HEK293 (cell line): ENCODE measurements at regions not wholly inside any gene's neighbourhood (a gene's known extent, or its start where the extent isn't known, plus 50 kb on each side); places are given as distances from the start of the nearest gene placed in this dataset.
"Not testable (repeated sequence)": the region's sequence is repeated elsewhere in the genome, so short reads cannot be mapped to it uniquely, and the experiment has no call there.

ENCODE experiments used
- CTCF ChIA-PET: fragments of 350-600 bp; formaldehyde crosslinking; extraction: SDS; loops from one replicate; lab custom pipeline; 2021; ENCODE audit warnings: antibody characterized with exemption; lab: Yijun Ruan, JAX
- POLR2A ChIA-PET: fragments of 300-600 bp; formaldehyde crosslinking; extraction: SDS; loops from one replicate; lab custom pipeline; 2020; ENCODE audit warnings: antibody characterized with exemption, inconsistent platforms; lab: Yijun Ruan, JAX
- H3K27ac ChIP-seq: fragments of 200-500 bp; sonication (Bioruptor generic); 2 replicates; pipeline ENCODE4 v1.5.1; 2014; ENCODE audit warnings: low read depth, low read length, control low read depth, inconsistent platforms; ENCODE audit errors: extremely low read depth
- H3K36me3 ChIP-seq, 2 experiments: fragments of 200-500 bp in 1 of 2; sonication (Bioruptor generic) in 1 of 2; 1 replicate in 1 of 2; 2 replicates in 1 of 2; pipeline ENCODE4 v1.5.1; 2014 to 2017; ENCODE audit warnings: inconsistent platforms in 2 of 2, low read length in 2 of 2; ENCODE audit not compliant: control insufficient read depth in 2 of 2, insufficient read depth in 1 of 2
- H3K4me1 ChIP-seq: fragments of 200-500 bp; sonication (Bioruptor generic); 2 replicates; pipeline ENCODE4 v1.5.1; 2014; ENCODE audit warnings: mild to moderate bottlenecking, low read length, inconsistent platforms; ENCODE audit not compliant: control insufficient read depth, insufficient read depth
- H3K4me3 ChIP-seq: 2 replicates; pipeline ENCODE4 v1.5.1; 2011; ENCODE audit warnings: low read depth, mild to moderate bottlenecking, control low read depth, low read length, moderate library complexity
- H3K9me3 ChIP-seq: fragments of 200-500 bp; sonication (Bioruptor generic); 2 replicates; pipeline ENCODE4 v1.5.1; 2014; ENCODE audit warnings: low read depth, low read length, inconsistent platforms; ENCODE audit not compliant: control insufficient read depth, insufficient read depth
- BCL11B ChIP-seq: fragments of 450-650 bp; formaldehyde crosslinking; IDR thresholded peaks from 2 replicates; pipeline ENCODE4 v1.5.1; 2016; ENCODE audit warnings: low read depth, missing biosample characterization, missing genetic modification characterization
- EGR2 ChIP-seq: fragments of 450-650 bp; formaldehyde crosslinking; IDR thresholded peaks from 2 replicates; pipeline ENCODE4 v1.5.1; 2016; ENCODE audit warnings: low read depth, missing biosample characterization, missing genetic modification characterization
- WT1 ChIP-seq: fragments of 450-650 bp; formaldehyde crosslinking; IDR thresholded peaks from 2 replicates; pipeline ENCODE4 v1.5.1; 2016; ENCODE audit warnings: missing biosample characterization, missing genetic modification characterization
- ZBTB17 ChIP-seq: fragments of 450-650 bp; formaldehyde crosslinking; IDR thresholded peaks from 2 replicates; pipeline ENCODE4 v1.5.1; 2016; ENCODE audit warnings: missing biosample characterization, missing genetic modification characterization
- ZFHX2 ChIP-seq: fragments of 450-650 bp; formaldehyde crosslinking; conservative IDR thresholded peaks from 2 replicates; pipeline ENCODE4 v1.5.1; 2016; ENCODE audit warnings: missing biosample characterization, missing genetic modification characterization
- ZFP37 ChIP-seq: fragments of 450-650 bp; formaldehyde crosslinking; IDR thresholded peaks from 2 replicates; pipeline ENCODE4 v1.5.1; 2016; ENCODE audit warnings: missing biosample characterization, missing genetic modification characterization
- ZIC2 ChIP-seq: fragments of 450-650 bp; formaldehyde crosslinking; IDR thresholded peaks from 2 replicates; pipeline ENCODE4 v1.5.1; 2016; ENCODE audit warnings: missing biosample characterization, missing genetic modification characterization
- ZNF23 ChIP-seq: fragments of 450-650 bp; formaldehyde crosslinking; IDR thresholded peaks from 2 replicates; pipeline ENCODE4 v1.5.1; 2016; ENCODE audit warnings: missing biosample characterization, missing genetic modification characterization, borderline replicate concordance
- ZNF391 ChIP-seq: fragments of 450-650 bp; formaldehyde crosslinking; IDR thresholded peaks from 2 replicates; pipeline ENCODE4 v1.5.1; 2016; ENCODE audit warnings: low read depth, missing biosample characterization, missing genetic modification characterization, borderline replicate concordance
- ZNF530 ChIP-seq: fragments of 450-650 bp; formaldehyde crosslinking; IDR thresholded peaks from 2 replicates; pipeline ENCODE4 v1.5.1; 2016; ENCODE audit warnings: low read depth, missing biosample characterization, missing genetic modification characterization
- ZNF555 ChIP-seq: fragments of 450-650 bp; formaldehyde crosslinking; conservative IDR thresholded peaks from 2 replicates; pipeline ENCODE4 v1.5.1; 2017; ENCODE audit warnings: missing biosample characterization, mild to moderate bottlenecking, missing genetic modification characterization, inconsistent platforms
- ZNF558 ChIP-seq: fragments of 450-650 bp; formaldehyde crosslinking; IDR thresholded peaks from 2 replicates; pipeline ENCODE4 v1.5.1; 2016; ENCODE audit warnings: missing biosample characterization, missing genetic modification characterization
- ZNF670 ChIP-seq: fragments of 450-650 bp; formaldehyde crosslinking; IDR thresholded peaks from 2 replicates; pipeline ENCODE4 v1.5.1; 2016; ENCODE audit warnings: missing biosample characterization, missing genetic modification characterization, low read depth
- ZNF768 ChIP-seq: fragments of 450-650 bp; formaldehyde crosslinking; IDR thresholded peaks from 2 replicates; pipeline ENCODE4 v1.5.1; 2018; ENCODE audit warnings: missing biosample characterization, mild to moderate bottlenecking, missing genetic modification characterization
- TF ChIP-seq, protein P1 (sequence below): fragments of 450-650 bp; formaldehyde crosslinking; IDR thresholded peaks from 2 replicates; pipeline ENCODE4 v1.5.1; 2016; ENCODE audit warnings: missing biosample characterization, missing genetic modification characterization
- TF ChIP-seq, protein P2 (sequence below): fragments of 450-650 bp; formaldehyde crosslinking; IDR thresholded peaks from 2 replicates; pipeline ENCODE4 v1.5.1; 2016; ENCODE audit warnings: missing biosample characterization, missing genetic modification characterization, low read depth
- TF ChIP-seq, protein P3 (sequence below): fragments of 450-650 bp; formaldehyde crosslinking; IDR thresholded peaks from 2 replicates; pipeline ENCODE4 v1.5.1; 2016; ENCODE audit warnings: missing biosample characterization, missing genetic modification characterization, low read depth
- TF ChIP-seq, protein P4 (sequence below): fragments of 450-650 bp; formaldehyde crosslinking; IDR thresholded peaks from 2 replicates; pipeline ENCODE4 v1.5.1; 2016; ENCODE audit warnings: missing biosample characterization, missing genetic modification characterization

DNA sequence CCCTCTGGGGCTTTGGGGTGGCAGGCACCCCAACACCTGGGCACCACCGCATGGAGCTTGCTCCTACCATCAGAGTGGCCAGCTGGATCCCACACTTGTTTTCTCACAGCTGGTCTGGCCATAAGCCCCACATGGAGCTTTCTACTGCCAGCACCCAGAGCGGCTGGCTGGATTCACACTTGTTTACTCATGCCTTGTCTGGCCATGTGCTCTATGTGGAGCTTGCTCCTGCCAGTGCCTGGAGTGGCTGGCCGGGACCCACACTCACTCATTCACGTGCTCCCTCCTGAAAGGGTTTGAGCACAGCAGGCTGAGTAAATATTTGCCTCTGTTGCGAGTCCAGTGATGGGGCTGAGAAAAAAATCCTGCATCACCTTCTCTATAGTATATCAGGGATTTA, 487.0 kb downstream of the CD109 start (continued):
- TF ChIP-seq, protein P1, sequence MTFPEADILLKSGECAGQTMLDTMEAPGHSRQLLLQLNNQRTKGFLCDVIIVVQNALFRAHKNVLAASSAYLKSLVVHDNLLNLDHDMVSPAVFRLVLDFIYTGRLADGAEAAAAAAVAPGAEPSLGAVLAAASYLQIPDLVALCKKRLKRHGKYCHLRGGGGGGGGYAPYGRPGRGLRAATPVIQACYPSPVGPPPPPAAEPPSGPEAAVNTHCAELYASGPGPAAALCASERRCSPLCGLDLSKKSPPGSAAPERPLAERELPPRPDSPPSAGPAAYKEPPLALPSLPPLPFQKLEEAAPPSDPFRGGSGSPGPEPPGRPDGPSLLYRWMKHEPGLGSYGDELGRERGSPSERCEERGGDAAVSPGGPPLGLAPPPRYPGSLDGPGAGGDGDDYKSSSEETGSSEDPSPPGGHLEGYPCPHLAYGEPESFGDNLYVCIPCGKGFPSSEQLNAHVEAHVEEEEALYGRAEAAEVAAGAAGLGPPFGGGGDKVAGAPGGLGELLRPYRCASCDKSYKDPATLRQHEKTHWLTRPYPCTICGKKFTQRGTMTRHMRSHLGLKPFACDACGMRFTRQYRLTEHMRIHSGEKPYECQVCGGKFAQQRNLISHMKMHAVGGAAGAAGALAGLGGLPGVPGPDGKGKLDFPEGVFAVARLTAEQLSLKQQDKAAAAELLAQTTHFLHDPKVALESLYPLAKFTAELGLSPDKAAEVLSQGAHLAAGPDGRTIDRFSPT (tag by site-specific recombination) = no peak

DNA sequence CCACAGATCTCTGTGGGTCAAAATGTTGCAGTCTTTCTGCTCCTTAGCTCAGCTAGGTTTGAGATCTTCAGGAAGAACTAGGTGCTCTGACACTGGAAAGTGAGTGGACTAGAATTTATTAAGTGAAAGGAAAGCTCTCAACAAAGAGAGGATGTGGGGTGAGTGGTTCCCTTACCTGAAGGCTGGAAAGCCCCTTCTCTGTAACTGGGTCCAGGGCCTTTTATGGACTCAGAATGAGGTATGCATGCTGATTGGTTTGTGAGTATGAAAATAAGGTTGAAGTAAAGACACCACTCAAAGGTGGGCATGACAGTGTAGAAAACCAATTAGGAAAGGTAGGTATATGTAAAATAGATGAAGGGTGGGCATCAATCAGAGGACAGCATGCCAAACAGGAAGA, 485.5 kb downstream of the CD109 start:
- Histone ChIP-seq H3K4me3 (no peak overlapping the region), H3K9me3 (no peaks in the 10 kb centered on the region), H3K27ac (no peak overlapping the region), H3K4me1 (no peaks in the 10 kb centered on the region), H3K36me3 (no peaks in the 10 kb centered on the region)
- POLR2A ChIA-PET = no interaction called here
- TF ChIP-seq ZNF768 (tag by site-specific recombination) (no peak), EGR2 (tag by site-specific recombination) (no peak), BCL11B (no peak), WT1 (no peak), ZNF391 (tag by site-specific recombination) (no peak)
- TF ChIP-seq, protein P2, sequence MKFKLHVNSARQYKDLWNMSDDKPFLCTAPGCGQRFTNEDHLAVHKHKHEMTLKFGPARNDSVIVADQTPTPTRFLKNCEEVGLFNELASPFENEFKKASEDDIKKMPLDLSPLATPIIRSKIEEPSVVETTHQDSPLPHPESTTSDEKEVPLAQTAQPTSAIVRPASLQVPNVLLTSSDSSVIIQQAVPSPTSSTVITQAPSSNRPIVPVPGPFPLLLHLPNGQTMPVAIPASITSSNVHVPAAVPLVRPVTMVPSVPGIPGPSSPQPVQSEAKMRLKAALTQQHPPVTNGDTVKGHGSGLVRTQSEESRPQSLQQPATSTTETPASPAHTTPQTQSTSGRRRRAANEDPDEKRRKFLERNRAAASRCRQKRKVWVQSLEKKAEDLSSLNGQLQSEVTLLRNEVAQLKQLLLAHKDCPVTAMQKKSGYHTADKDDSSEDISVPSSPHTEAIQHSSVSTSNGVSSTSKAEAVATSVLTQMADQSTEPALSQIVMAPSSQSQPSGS (tag by site-specific recombination) = no peak
- CTCF ChIA-PET = no interaction called here

DNA sequence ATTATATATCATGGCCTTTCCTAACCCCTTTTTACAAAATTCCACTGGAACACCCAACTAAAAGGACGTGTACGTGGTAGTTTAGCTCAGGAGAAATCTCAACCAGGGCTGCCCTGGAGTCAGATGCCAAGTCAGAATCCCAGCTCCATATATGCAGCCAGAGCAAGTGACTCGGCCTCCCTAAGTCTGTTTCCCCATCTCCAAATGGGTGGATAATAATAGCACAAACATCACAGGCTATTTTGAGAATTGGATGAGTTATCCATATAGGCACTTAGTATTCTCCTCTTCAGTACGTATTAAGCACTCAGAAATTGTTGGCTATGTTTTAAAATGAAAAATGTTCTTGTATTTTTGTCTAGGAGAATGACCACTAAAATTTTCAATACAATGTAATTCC, 481.5 kb downstream of the CD109 start:
- TF ChIP-seq ZIC2 (tag by site-specific recombination) = no peak
- TF ChIP-seq ZNF23 (tag by site-specific recombination) = no peak
- TF ChIP-seq ZNF558 (tag by site-specific recombination) = no peak
- TF ChIP-seq ZNF530 = no peak
- TF ChIP-seq, all 188 proteins: peak for 0
- CTCF ChIA-PET = no interaction called here
- no peaks in the 10 kb centered on the region for H3K9me3 ChIP-seq
- no peaks in the 10 kb centered on the region for H3K36me3 ChIP-seq
- H3K4me1 ChIP-seq = no peaks in the 10 kb centered on the region
- POLR2A ChIA-PET = no interaction called here
- no peak overlapping the region for H3K27ac ChIP-seq
- H3K4me3 ChIP-seq = no peak overlapping the region

DNA sequence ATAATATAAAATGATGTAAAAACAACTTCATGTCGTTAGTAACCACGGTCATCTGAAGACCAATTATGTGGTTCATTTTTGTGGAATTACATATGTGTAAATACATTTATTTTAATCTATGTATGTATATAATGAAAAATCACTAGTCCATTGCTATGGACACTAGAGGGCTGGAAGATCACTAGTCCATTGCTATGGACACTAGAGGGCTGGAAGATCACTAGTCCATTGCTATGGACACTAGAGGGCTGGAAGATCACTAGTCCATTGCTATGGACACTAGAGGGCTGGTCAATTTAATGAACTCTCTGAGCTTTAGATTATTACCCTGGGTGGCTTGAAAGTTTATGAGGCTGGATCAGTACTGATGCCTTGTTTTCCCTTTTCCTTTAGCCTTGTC, 474.5 kb downstream of the CD109 start:
- CTCF ChIA-PET, POLR2A ChIA-PET, H3K27ac ChIP-seq, H3K4me3 ChIP-seq, H3K36me3 ChIP-seq, H3K4me1 ChIP-seq, H3K9me3 ChIP-seq: not testable (repeated sequence)

DNA sequence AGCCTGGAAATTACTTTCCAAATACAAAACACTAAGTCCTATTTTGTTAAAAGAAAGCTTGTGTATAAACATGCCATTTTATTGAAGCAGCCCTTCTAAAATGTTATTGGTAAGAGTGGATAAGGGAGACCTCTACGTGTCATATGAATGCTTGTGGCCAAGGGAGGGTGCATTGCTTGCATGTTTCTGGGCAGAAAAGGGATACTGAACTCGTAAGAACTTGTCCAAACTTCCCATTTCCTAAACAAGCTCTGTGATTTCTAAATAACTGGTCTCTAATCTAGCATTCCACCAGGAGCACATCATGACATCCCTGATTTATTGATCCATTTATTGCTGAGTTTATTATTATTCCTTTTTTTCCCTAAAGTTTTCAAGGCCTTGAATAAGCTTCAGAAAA, 474.1 kb downstream of the CD109 start:
- H3K36me3 ChIP-seq = no peaks in the 10 kb centered on the region
- H3K4me1 ChIP-seq = no peaks in the 10 kb centered on the region
- no peak overlapping the region for H3K4me3 ChIP-seq
- POLR2A ChIA-PET = no interaction called here
- no peaks in the 10 kb centered on the region for H3K9me3 ChIP-seq
- CTCF ChIA-PET = no interaction called here
- no peak overlapping the region for H3K27ac ChIP-seq
- no peak for TF ChIP-seq ZNF670
- TF ChIP-seq, protein P3, sequence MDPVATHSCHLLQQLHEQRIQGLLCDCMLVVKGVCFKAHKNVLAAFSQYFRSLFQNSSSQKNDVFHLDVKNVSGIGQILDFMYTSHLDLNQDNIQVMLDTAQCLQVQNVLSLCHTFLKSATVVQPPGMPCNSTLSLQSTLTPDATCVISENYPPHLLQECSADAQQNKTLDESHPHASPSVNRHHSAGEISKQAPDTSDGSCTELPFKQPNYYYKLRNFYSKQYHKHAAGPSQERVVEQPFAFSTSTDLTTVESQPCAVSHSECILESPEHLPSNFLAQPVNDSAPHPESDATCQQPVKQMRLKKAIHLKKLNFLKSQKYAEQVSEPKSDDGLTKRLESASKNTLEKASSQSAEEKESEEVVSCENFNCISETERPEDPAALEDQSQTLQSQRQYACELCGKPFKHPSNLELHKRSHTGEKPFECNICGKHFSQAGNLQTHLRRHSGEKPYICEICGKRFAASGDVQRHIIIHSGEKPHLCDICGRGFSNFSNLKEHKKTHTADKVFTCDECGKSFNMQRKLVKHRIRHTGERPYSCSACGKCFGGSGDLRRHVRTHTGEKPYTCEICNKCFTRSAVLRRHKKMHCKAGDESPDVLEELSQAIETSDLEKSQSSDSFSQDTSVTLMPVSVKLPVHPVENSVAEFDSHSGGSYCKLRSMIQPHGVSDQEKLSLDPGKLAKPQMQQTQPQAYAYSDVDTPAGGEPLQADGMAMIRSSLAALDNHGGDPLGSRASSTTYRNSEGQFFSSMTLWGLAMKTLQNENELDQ (tag by site-specific recombination) = no peak
- no peak for TF ChIP-seq ZBTB17 (tag by site-specific recombination)
- TF ChIP-seq ZFP37 = no peak
- no peak for TF ChIP-seq EGR2 (tag by site-specific recombination)
- TF ChIP-seq, protein P4, sequence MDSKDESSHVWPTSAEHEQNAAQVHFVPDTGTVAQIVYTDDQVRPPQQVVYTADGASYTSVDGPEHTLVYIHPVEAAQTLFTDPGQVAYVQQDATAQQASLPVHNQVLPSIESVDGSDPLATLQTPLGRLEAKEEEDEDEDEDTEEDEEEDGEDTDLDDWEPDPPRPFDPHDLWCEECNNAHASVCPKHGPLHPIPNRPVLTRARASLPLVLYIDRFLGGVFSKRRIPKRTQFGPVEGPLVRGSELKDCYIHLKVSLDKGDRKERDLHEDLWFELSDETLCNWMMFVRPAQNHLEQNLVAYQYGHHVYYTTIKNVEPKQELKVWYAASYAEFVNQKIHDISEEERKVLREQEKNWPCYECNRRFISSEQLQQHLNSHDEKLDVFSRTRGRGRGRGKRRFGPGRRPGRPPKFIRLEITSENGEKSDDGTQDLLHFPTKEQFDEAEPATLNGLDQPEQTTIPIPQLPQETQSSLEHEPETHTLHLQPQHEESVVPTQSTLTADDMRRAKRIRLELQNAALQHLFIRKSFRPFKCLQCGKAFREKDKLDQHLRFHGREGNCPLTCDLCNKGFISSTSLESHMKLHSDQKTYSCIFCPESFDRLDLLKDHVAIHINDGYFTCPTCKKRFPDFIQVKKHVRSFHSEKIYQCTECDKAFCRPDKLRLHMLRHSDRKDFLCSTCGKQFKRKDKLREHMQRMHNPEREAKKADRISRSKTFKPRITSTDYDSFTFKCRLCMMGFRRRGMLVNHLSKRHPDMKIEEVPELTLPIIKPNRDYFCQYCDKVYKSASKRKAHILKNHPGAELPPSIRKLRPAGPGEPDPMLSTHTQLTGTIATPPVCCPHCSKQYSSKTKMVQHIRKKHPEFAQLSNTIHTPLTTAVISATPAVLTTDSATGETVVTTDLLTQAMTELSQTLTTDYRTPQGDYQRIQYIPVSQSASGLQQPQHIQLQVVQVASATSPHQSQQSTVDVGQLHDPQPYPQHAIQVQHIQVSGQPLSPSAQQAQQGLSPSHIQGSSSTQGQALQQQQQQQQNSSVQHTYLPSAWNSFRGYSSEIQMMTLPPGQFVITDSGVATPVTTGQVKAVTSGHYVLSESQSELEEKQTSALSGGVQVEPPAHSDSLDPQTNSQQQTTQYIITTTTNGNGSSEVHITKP (tag by site-specific recombination) = no peak
- TF ChIP-seq ZFHX2 = no peak
- no peak for TF ChIP-seq ZNF555
